OCI-LY1 (cell line): ENCODE measurements at regions not wholly inside any gene's neighbourhood (a gene's known extent, or its start where the extent isn't known, plus 50 kb on each side); places are given as distances from the start of the nearest gene placed in this dataset.

ENCODE experiments used
- H2AFZ ChIP-seq: fragments of 200-600 bp; sonication (generic), shearing (Covaris generic); 2 replicates; pipeline ENCODE4 v1.6.0; 2014; ENCODE audit warnings: antibody characterized with exemption, mild to moderate bottlenecking, low read length
- H3F3A ChIP-seq: fragments of 200-600 bp; sonication (generic), shearing (Covaris generic); 2 replicates; pipeline ENCODE4 v1.6.0; 2014; ENCODE audit warnings: mild to moderate bottlenecking, antibody characterized with exemption, low read length, moderate library complexity; ENCODE audit not compliant: insufficient read depth
- H3K27ac ChIP-seq: fragments of 200-600 bp; sonication (generic); 2 replicates; pipeline ENCODE4 v1.5.1; 2014; ENCODE audit warnings: low read length, mixed run types, mild to moderate bottlenecking, low read depth; ENCODE audit not compliant: poor library complexity, severe bottlenecking
- H3K27me3 ChIP-seq: fragments of 200-600 bp; sonication (generic); 2 replicates; pipeline ENCODE4 v1.6.0; 2014; ENCODE audit warnings: antibody characterized with exemption, mild to moderate bottlenecking, low read length, moderate library complexity; ENCODE audit not compliant: insufficient read depth
- H3K36me3 ChIP-seq: fragments of 200-600 bp; sonication (generic); 2 replicates; pipeline ENCODE4 v1.6.1; 2014; ENCODE audit warnings: mild to moderate bottlenecking, antibody characterized with exemption, low read length, moderate library complexity, mixed read lengths; ENCODE audit not compliant: insufficient read depth
- H3K4me1 ChIP-seq: fragments of 200-600 bp; sonication (generic); 2 replicates; pipeline ENCODE4 v1.5.1; 2014; ENCODE audit warnings: mild to moderate bottlenecking, low read length, moderate library complexity; ENCODE audit not compliant: insufficient read depth, severe bottlenecking
- H3K4me2 ChIP-seq: fragments of 200-600 bp; sonication (generic), shearing (Covaris generic); 2 replicates; pipeline ENCODE4 v1.6.1; 2014; ENCODE audit warnings: low read length
- H3K4me3 ChIP-seq: fragments of 200-600 bp; sonication (generic); 2 replicates; pipeline ENCODE4 v1.5.1; 2014; ENCODE audit warnings: low read length, low read depth, mild to moderate bottlenecking, mixed read lengths; ENCODE audit not compliant: poor library complexity, severe bottlenecking
- H3K79me2 ChIP-seq: fragments of 200-600 bp; shearing (Covaris generic); 2 replicates; pipeline ENCODE4 v1.6.1; 2016; ENCODE audit warnings: mixed run types, low read length, mixed read lengths; ENCODE audit not compliant: insufficient read depth
- H3K9ac ChIP-seq: fragments of 200-600 bp; sonication (generic), shearing (Covaris generic); 2 replicates; pipeline ENCODE4 v1.6.1; 2014; ENCODE audit warnings: mild to moderate bottlenecking, low read length, mixed read lengths
- H3K9me2 ChIP-seq: fragments of 200-600 bp; sonication (generic), shearing (Covaris generic); 2 replicates; pipeline ENCODE4 v1.6.1; 2014; ENCODE audit warnings: low read depth, mild to moderate bottlenecking, low read length, mixed read lengths
- H3K9me3 ChIP-seq: fragments of 200-600 bp; shearing (Covaris generic); 2 replicates; pipeline ENCODE4 v1.6.1; 2014; ENCODE audit warnings: low read length, mixed read lengths
- H4K20me1 ChIP-seq: fragments of 200-600 bp; sonication (generic), shearing (Covaris generic); 2 replicates; pipeline ENCODE4 v1.6.0; 2016; ENCODE audit warnings: mild to moderate bottlenecking, low read length; ENCODE audit not compliant: insufficient read depth
- CTCF ChIP-seq: fragments of 200-600 bp; sonication (generic), shearing (Covaris generic); IDR thresholded peaks from 2 replicates; pipeline ENCODE4 v1.5.1; 2017; ENCODE audit warnings: mild to moderate bottlenecking, antibody characterized with exemption, low read length, moderate library complexity, mixed read lengths
- EZH2 ChIP-seq: fragments of 200-600 bp; sonication (generic), shearing (Covaris generic); IDR thresholded peaks from 2 replicates; pipeline ENCODE4 v1.8.0; 2017; ENCODE audit warnings: borderline replicate concordance, mixed run types, mild to moderate bottlenecking, antibody characterized with exemption, low read length, moderate library complexity, mixed read lengths

- H3K4me3 ChIP-seq = no peak overlapping the region
- no peak overlapping the region for H3K27ac ChIP-seq
- no peaks in the 10 kb centered on the region for H3K4me1 ChIP-seq
- no peaks in the 10 kb centered on the region for H3K36me3 ChIP-seq
- no peaks in the 10 kb centered on the region for H4K20me1 ChIP-seq
- no peaks in the 10 kb centered on the region for H3K27me3 ChIP-seq
- H3F3A ChIP-seq = no peaks in the 10 kb centered on the region
- TF ChIP-seq CTCF = no peak
- TF ChIP-seq EZH2 = no peak
- H3K9me2 ChIP-seq = no peaks in the 10 kb centered on the region
- H3K4me2 ChIP-seq = no peak overlapping the region
- H3K9me3 ChIP-seq = no peaks in the 10 kb centered on the region
- no peak overlapping the region for H2AFZ ChIP-seq
- H3K79me2 ChIP-seq = no peaks in the 10 kb centered on the region
- H3K9ac ChIP-seq = no peak overlapping the region
Measured at GRCh38 chrX:43456906-43457305, 199.2 kb upstream of the MAOA start.

GRCh38 chrX:43467608-43468234, 188.4 kb upstream of the MAOA start:
- H2AFZ ChIP-seq = no peak overlapping the region
- peak; percentile 19; the same call in 1 of the 2 replicates for TF ChIP-seq CTCF
- no peak for TF ChIP-seq EZH2
- H3K9ac ChIP-seq = no peak overlapping the region
- H3K27ac ChIP-seq = peak overlapping the region; percentile 40
- H3K4me1 ChIP-seq = peaks cover 10% of the 10 kb centered on the region
- no peak overlapping the region for H3K4me2 ChIP-seq
- H3K9me2 ChIP-seq = no peaks in the 10 kb centered on the region
- no peaks in the 10 kb centered on the region for H3F3A ChIP-seq
- no peaks in the 10 kb centered on the region for H3K79me2 ChIP-seq
- no peaks in the 10 kb centered on the region for H3K9me3 ChIP-seq
- no peaks in the 10 kb centered on the region for H3K27me3 ChIP-seq
- no peak overlapping the region for H3K4me3 ChIP-seq
- H3K36me3 ChIP-seq = no peaks in the 10 kb centered on the region
- no peaks in the 10 kb centered on the region for H4K20me1 ChIP-seq

- Histone ChIP-seq H3K9me3 (no peaks in the 10 kb centered on the region), H4K20me1 (no peaks in the 10 kb centered on the region), H3K4me3 (no peak overlapping the region), H3K4me2 (no peak overlapping the region), H3K4me1 (peaks cover 10% of the 10 kb centered on the region), H3K36me3 (no peaks in the 10 kb centered on the region), H2AFZ (no peak overlapping the region), H3K27ac (no peak overlapping the region), H3F3A (no peaks in the 10 kb centered on the region), H3K9me2 (no peaks in the 10 kb centered on the region), H3K79me2 (no peaks in the 10 kb centered on the region), H3K27me3 (no peaks in the 10 kb centered on the region), H3K9ac (no peak overlapping the region)
- TF ChIP-seq CTCF (no peak), EZH2 (no peak)
Measured at GRCh38 chrX:43469391-43470054, 186.6 kb upstream of the MAOA start.
